Activated T-cell treated with anti-CD3 and anti-CD28 coated beads, Interleukin-2, amount 50 U/mL, for 4 hours (primary cell): ENCODE measurements at regions not wholly inside any gene's neighbourhood (a gene's known extent, or its start where the extent isn't known, plus 50 kb on each side); places are given as distances from the start of the nearest gene placed in this dataset.
"Not testable (repeated sequence)": the region's sequence is repeated elsewhere in the genome, so short reads cannot be mapped to it uniquely, and the experiment has no call there.

Experiments used
- ATAC-seq, 2 donors: fragments of 200-7000 bp; cut with Tn5 transposase; one replicate each; pipeline ENCODE4 v1.10.0; 2021
- DNase-seq: peaks from one replicate; pipeline ENCODE4 v3.0.0-alpha.2; 2020
- H3K27me3 Mint-ChIP-seq: one replicate; pipeline ENCODE4 v1.8.0; 2021; ENCODE audit warnings: low read depth, mixed read lengths
- H3K36me3 Mint-ChIP-seq: one replicate; pipeline ENCODE4 v1.8.0; 2022; ENCODE audit warnings: mixed read lengths; ENCODE audit not compliant: insufficient read depth
- H3K4me1 Mint-ChIP-seq: one replicate; pipeline ENCODE4 v1.8.0; 2021; ENCODE audit warnings: low read depth, mixed read lengths
- H3K4me3 Mint-ChIP-seq: one replicate; pipeline ENCODE4 v1.8.0; 2021; ENCODE audit warnings: mild to moderate bottlenecking, moderate library complexity, mixed read lengths
- H3K9me3 Mint-ChIP-seq: one replicate; pipeline ENCODE4 v1.8.0; 2021; ENCODE audit warnings: mixed read lengths

DNA sequence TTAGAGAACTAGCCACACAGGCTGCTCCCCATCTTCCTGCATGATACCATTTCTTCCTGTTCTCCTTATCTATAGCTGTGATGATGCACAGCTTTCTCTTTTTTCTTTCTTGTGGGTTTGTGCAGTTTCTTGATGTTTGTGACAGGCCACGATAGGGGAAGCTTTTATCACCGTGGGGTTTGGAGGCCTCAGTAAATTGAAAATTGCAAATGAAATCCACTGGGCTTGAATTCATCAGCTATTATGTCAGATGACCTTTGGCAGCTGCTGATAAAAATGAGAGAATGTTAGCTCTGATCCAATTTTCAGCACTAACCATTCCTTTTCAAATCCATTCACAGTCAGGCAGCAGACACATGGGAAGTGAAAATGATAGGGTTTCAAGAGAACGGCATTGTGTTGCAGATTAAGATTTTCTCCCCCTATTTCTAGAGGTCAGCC, 176.9 kb upstream of the SOX2 start:
- no peak for DNase-seq
- no peaks in the 10 kb centered on the region for H3K36me3 Mint-ChIP-seq
- no peaks in the 10 kb centered on the region for H3K4me1 Mint-ChIP-seq
- no peak for ATAC-seq
- no peak overlapping the region for H3K4me3 Mint-ChIP-seq
- no peaks in the 10 kb centered on the region for H3K27me3 Mint-ChIP-seq
- peaks cover 7% of the 10 kb centered on the region for H3K9me3 Mint-ChIP-seq

DNA sequence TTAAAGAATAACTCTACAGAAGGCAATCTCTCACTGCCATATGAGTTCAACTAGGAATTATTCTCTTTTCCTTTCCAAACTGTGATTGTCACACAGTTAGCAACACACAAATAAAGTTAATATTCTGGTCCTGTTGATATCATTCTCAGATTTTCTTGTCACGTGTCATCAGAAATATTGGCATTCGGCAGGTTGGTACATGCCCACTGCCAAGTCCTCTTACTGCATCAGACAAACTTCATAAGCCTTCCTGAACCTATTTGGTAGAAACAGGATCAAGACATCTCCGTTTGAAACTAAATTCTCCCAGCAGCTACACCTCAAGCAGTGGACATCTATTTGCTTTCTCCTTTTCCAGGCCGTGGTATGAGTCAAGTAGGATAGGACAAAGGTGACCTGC, 177.9 kb upstream of the SOX2 start:
- H3K4me3 Mint-ChIP-seq, result no peak overlapping the region
- ATAC-seq, result no peak
- peaks cover 3% of the 10 kb centered on the region for H3K9me3 Mint-ChIP-seq
- H3K36me3 Mint-ChIP-seq, result no peaks in the 10 kb centered on the region
- no peaks in the 10 kb centered on the region for H3K4me1 Mint-ChIP-seq
- H3K27me3 Mint-ChIP-seq, result no peaks in the 10 kb centered on the region
- no peak for DNase-seq

DNA sequence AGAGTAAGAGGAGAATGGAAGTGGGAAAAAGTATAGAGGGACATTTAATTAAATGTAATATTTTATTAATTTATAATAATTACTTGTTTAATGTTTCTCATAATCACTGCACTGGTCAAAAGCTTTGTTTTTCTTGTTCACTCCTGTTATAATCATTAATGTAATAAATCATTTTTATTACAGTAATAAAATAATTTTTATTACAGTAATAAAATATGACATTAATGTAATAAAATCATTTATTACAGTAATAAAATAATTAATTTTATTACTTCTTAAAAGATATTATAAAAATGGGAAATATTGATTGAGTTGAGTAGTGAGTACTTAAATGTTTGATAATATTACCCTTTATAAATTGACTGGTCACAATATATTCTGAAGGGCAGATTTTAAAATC, 181.1 kb upstream of the SOX2 start:
- H3K9me3 Mint-ChIP-seq, result peaks cover 15% of the 10 kb centered on the region
- DNase-seq, result no peak
- H3K4me3 Mint-ChIP-seq, result no peak overlapping the region
- H3K27me3 Mint-ChIP-seq, result no peaks in the 10 kb centered on the region
- H3K36me3 Mint-ChIP-seq, result no peaks in the 10 kb centered on the region
- H3K4me1 Mint-ChIP-seq, result no peaks in the 10 kb centered on the region
- no peak for ATAC-seq

DNA sequence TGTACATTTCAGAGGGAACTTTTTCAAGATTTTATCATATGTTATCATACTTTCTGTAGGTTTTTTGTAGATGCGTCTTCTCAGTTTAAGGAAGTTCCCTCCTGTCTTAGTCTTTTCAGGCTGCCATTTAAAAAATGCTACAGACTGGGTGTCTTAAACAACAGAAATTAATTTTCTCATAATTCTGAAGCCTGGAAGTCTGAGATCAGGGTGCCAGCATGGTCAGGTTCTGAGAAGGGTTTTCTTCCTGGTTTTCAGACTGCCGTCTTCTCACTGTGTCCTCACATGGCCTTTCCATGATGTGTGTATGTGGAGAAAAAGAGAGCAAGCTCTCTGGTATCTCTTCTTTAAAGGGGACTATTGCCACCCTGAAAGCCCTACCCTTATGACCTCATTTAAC, 189.9 kb upstream of the SOX2 start:
- no peaks in the 10 kb centered on the region for H3K36me3 Mint-ChIP-seq
- no peak for ATAC-seq
- H3K4me1 Mint-ChIP-seq, result no peaks in the 10 kb centered on the region
- DNase-seq, result no peak
- H3K27me3 Mint-ChIP-seq, result no peaks in the 10 kb centered on the region
- no peak overlapping the region for H3K4me3 Mint-ChIP-seq
- H3K9me3 Mint-ChIP-seq, result peaks cover 28% of the 10 kb centered on the region

- Mint-ChIP-seq H3K9me3 (peaks cover 18% of the 10 kb centered on the region), H3K36me3 (no peaks in the 10 kb centered on the region), H3K4me1 (no peaks in the 10 kb centered on the region), H3K4me3 (no peak overlapping the region), H3K27me3 (no peaks in the 10 kb centered on the region)
- ATAC-seq (no peak), DNase-seq (no peak)
These were observed 193.5 kb upstream of the SOX2 start for GRCh38 chr3:181518222-181518621.

- ATAC-seq, result no peak
- Mint-ChIP-seq H3K27me3 (no peaks in the 10 kb centered on the region), H3K4me1 (no peaks in the 10 kb centered on the region), H3K36me3 (no peaks in the 10 kb centered on the region), H3K4me3 (no peak overlapping the region), H3K9me3 (peaks cover 42% of the 10 kb centered on the region)
- no peak for DNase-seq
These were observed 198.9 kb upstream of the SOX2 start for GRCh38 chr3:181512787-181513186.

- no peaks in the 10 kb centered on the region for H3K27me3 Mint-ChIP-seq
- DNase-seq (no peak), ATAC-seq (no peak)
- no peaks in the 10 kb centered on the region for H3K4me1 Mint-ChIP-seq
- no peak overlapping the region for H3K4me3 Mint-ChIP-seq
- peaks cover 44% of the 10 kb centered on the region for H3K9me3 Mint-ChIP-seq
- H3K36me3 Mint-ChIP-seq, result no peaks in the 10 kb centered on the region
These were observed 201.2 kb upstream of the SOX2 start for GRCh38 chr3:181510500-181510899.

- Mint-ChIP-seq H3K27me3 (no peaks in the 10 kb centered on the region), H3K9me3 (peaks cover 5% of the 10 kb centered on the region), H3K36me3 (no peaks in the 10 kb centered on the region), H3K4me3 (no peak overlapping the region), H3K4me1 (no peaks in the 10 kb centered on the region)
- DNase-seq, result no peak
- ATAC-seq, result no peak
These were observed 214.4 kb upstream of the SOX2 start for GRCh38 chr3:181497358-181497757.

DNA sequence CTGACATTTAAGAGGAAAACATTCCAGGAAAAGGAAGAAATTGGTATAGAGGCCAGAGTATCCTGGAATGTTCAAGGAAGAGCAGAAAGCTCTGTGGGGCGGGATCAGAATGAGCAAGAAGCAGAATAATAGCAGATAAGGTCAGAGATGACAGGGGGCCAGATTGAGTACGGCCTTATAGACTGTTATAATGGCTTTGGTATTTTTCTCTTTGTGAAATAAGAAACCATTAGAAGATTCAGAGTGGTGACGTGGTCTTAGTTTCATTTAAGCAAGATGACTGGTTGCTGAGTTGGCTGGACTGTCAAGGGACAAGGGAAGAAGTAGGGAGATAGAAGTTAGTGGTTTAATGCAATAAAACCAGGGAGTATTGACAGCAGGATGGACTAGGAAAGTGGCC, 218.3 kb upstream of the SOX2 start:
- no peak overlapping the region for H3K4me3 Mint-ChIP-seq
- ATAC-seq, result no peak
- no peaks in the 10 kb centered on the region for H3K4me1 Mint-ChIP-seq
- peaks cover 5% of the 10 kb centered on the region for H3K9me3 Mint-ChIP-seq
- no peaks in the 10 kb centered on the region for H3K36me3 Mint-ChIP-seq
- DNase-seq, result no peak
- no peaks in the 10 kb centered on the region for H3K27me3 Mint-ChIP-seq

GRCh38 chr3:181488536-181488935, 223.2 kb upstream of the SOX2 start:
- H3K36me3 Mint-ChIP-seq, result no peaks in the 10 kb centered on the region
- peaks cover 5% of the 10 kb centered on the region for H3K9me3 Mint-ChIP-seq
- ATAC-seq (no peak), DNase-seq (no peak)
- H3K27me3 Mint-ChIP-seq, result no peaks in the 10 kb centered on the region
- H3K4me1 Mint-ChIP-seq, result no peaks in the 10 kb centered on the region
- no peak overlapping the region for H3K4me3 Mint-ChIP-seq

GRCh38 chr3:181487236-181487978, 224.3 kb upstream of the SOX2 start:
- no peak for DNase-seq
- no peaks in the 10 kb centered on the region for H3K4me1 Mint-ChIP-seq
- no peaks in the 10 kb centered on the region for H3K27me3 Mint-ChIP-seq
- no peak overlapping the region for H3K4me3 Mint-ChIP-seq
- no peak for ATAC-seq
- no peaks in the 10 kb centered on the region for H3K36me3 Mint-ChIP-seq
- peaks cover 5% of the 10 kb centered on the region for H3K9me3 Mint-ChIP-seq

- DNase-seq, result no peak
- Mint-ChIP-seq H3K9me3 (peaks cover 5% of the 10 kb centered on the region), H3K27me3 (no peaks in the 10 kb centered on the region), H3K36me3 (no peaks in the 10 kb centered on the region), H3K4me1 (no peaks in the 10 kb centered on the region), H3K4me3 (no peak overlapping the region)
- no peak for ATAC-seq
These were observed 225.4 kb upstream of the SOX2 start for GRCh38 chr3:181486141-181486885.

- H3K4me1 Mint-ChIP-seq, result no peaks in the 10 kb centered on the region
- no peak overlapping the region for H3K4me3 Mint-ChIP-seq
- peaks cover 18% of the 10 kb centered on the region for H3K9me3 Mint-ChIP-seq
- no peaks in the 10 kb centered on the region for H3K36me3 Mint-ChIP-seq
- DNase-seq (no peak), ATAC-seq (no peak)
- no peaks in the 10 kb centered on the region for H3K27me3 Mint-ChIP-seq
These were observed 227.7 kb upstream of the SOX2 start for GRCh38 chr3:181484026-181484425.

GRCh38 chr3:181475146-181475545, 236.6 kb upstream of the SOX2 start:
- not testable (repeated sequence) for H3K36me3 Mint-ChIP-seq, DNase-seq, H3K4me3 Mint-ChIP-seq, H3K27me3 Mint-ChIP-seq, H3K4me1 Mint-ChIP-seq, ATAC-seq
- H3K9me3 Mint-ChIP-seq, result peaks cover 33% of the 10 kb centered on the region

- Mint-ChIP-seq H3K4me3 (no peak overlapping the region), H3K36me3 (no peaks in the 10 kb centered on the region), H3K27me3 (no peaks in the 10 kb centered on the region), H3K4me1 (no peaks in the 10 kb centered on the region), H3K9me3 (peaks cover 21% of the 10 kb centered on the region)
- ATAC-seq (no peak), DNase-seq (no peak)
These were observed 241.4 kb upstream of the SOX2 start for GRCh38 chr3:181470349-181470748.
